Activated CD4-positive, CD25-positive, alpha-beta regulatory T cell (primary cell): ENCODE measurements at regions not wholly inside any gene's neighbourhood (a gene's known extent, or its start where the extent isn't known, plus 50 kb on each side); places are given as distances from the start of the nearest gene placed in this dataset.
"Not testable (repeated sequence)": the region's sequence is repeated elsewhere in the genome, so short reads cannot be mapped to it uniquely, and the experiment has no call there.

Experiments used
- DNase-seq, 4 experiments: peaks; one replicate each; lab custom pipeline; 2025; lab: John Stamatoyannopoulos, UW

GRCh38 chr5:96320797-96321196 lies 112.3 kb downstream of the PCSK1 start:
- DNase-seq, result no peak

GRCh38 chr5:96319981-96320739 lies 112.9 kb downstream of the PCSK1 start:
- not testable (repeated sequence) for DNase-seq

- DNase-seq, result no peak
Measured at GRCh38 chr5:96318569-96319110, 114.4 kb downstream of the PCSK1 start.

GRCh38 chr5:96317945-96318344 lies 115.1 kb downstream of the PCSK1 start:
- no peak for DNase-seq

- DNase-seq, result no peak
Measured at GRCh38 chr5:96316487-96316886, 116.6 kb downstream of the PCSK1 start.

GRCh38 chr5:96316017-96316416 lies 117.0 kb downstream of the PCSK1 start:
- no peak for DNase-seq

DNA sequence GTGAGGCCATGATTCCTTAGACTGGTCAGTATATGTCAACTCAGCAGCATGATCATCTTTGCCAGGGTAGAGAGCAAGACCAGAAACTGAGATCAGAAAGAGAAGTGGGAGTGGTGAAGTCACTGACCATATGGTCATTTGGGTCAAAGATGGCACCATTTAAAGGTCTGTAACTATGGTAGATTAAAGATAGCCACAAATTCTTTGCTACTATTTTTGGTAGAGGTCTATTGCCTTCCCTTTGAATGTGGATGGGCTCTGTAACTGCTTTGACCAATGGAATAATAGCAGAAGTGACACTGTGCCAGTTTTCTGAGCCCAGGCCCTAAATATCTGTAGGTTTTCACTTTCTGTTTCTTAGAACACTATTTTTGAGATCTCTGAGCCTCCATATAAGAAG lies 117.6 kb downstream of the PCSK1 start:
- DNase-seq, result no peak

GRCh38 chr5:96312383-96312782 lies 120.7 kb downstream of the PCSK1 start:
- DNase-seq, result no peak

- DNase-seq, result not testable (repeated sequence)
Measured at GRCh38 chr5:96307047-96307446, 126.0 kb downstream of the PCSK1 start.

DNA sequence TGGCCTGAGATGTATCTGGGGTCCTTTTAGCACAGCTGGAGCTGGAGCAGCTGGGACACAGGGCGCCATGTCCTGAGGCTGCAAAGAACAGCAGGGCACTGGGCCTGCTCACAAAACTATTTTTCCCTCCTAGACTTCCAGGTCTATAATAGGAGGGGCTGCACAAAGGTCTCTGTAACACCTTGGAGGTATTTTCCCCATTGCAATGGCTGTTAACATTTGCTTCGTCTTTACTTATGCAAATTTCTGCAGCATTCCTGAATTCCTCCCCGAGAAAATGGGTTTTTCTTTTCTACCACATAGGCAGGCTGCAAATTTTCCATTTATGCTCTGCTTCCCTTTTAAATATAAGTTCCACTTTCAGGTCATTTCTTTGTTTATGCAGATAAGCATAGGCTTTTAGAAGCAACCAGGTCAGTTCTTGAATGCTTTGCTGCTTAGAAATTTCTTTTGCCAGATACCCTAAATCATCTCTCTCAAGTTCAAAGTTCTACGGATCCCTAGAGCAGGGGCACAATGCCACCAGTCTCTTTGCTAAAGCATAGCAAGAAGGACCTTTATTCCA lies 130.8 kb downstream of the PCSK1 start:
- no peak for DNase-seq

- DNase-seq, result no peak
Measured at GRCh38 chr5:96300976-96301375, 132.1 kb downstream of the PCSK1 start.

DNA sequence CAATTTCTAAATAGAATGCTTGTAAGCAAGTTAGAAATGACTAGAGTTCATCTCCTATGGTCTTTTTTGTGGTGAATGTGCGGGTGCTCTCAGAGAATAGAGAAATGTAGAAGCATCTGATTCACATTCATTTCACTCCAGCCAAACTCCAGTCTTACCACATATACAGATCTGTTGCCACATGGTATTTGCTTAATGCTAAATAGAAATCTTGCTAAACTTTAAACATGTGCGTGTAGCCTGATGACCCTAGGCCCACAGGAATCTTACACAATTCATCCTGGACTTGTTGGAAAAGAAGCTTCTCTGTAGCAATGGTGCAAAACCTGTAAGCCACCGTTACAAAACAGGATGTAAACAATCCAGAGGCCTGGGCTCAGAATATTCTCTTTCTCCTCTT lies 135.2 kb downstream of the PCSK1 start:
- DNase-seq, result no peak

DNA sequence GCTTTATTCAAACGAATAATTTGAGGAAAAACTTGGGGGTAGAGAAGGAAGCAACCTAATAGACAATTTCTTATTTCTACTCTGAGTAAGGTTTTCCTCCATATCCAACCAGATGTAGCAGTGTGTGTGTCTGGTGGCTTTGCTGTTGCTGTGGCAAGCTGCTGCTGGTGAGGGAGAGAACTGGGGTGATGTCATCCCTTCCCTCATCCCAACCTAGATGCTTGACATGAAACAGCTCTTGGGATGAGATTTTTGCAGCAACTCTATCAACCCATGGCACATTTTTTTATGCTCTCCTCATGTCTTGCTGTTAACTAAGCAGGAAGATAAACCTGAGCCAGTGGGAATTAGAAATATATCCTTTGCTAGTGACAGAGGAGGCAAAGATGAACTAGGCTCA lies 135.8 kb downstream of the PCSK1 start:
- no peak for DNase-seq

DNA sequence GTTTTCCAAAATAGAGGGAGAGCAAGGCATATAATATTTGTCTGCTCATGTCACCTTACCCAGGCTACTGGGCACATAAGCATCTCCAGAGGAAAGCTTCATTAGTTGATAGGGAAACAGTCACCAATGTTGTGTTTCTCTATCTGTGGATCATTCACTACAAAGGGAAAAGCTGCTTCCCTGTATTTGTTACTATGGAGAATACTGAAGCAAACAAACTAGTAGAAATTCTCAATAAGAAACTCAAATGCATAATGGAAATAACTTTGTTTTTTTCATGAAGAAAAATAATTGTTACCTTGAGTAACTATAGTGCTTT lies 138.2 kb downstream of the PCSK1 start:
- DNase-seq, result no peak

- DNase-seq, result no peak
Measured at GRCh38 chr5:96293966-96294883, 138.8 kb downstream of the PCSK1 start.

- DNase-seq, result no peak
Measured at GRCh38 chr5:96292582-96293247, 140.3 kb downstream of the PCSK1 start.

- not testable (repeated sequence) for DNase-seq
Measured at GRCh38 chr5:96289287-96289686, 143.8 kb downstream of the PCSK1 start.

GRCh38 chr5:96288845-96289185 lies 144.2 kb downstream of the PCSK1 start:
- DNase-seq, result no peak

DNA sequence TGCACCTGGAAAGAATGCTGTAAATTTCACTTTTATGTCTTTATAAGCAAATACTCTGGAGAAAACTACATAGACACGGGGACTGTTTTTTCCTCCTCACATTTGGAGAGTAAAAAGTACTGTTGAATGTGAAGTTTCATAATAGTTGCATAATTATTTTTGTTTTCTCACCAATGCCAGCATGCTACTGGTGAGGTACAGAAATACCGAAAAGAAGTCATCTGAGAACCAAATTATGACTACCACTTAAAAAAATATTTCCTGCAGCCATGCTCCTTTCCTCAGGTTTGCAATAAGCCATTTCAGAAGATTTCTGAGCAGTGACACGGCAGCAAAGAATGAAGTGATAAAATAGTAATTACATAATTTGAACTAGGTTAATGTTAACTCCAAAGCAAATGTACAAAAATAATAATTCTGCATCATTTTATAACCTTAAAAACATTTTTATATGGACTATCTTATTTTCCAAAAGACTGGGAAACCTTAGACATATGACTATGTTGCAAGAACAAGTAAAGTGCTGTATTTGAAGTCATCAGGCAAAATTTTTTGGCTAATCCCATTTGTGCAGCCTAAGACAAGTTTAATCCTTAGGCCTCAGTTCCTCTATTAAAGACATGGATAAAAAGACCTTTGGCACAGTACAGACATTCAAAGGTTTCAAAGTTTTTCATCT lies 144.7 kb downstream of the PCSK1 start:
- DNase-seq, result no peak

- DNase-seq, result no peak
Measured at GRCh38 chr5:96287136-96287535, 145.9 kb downstream of the PCSK1 start.

DNA sequence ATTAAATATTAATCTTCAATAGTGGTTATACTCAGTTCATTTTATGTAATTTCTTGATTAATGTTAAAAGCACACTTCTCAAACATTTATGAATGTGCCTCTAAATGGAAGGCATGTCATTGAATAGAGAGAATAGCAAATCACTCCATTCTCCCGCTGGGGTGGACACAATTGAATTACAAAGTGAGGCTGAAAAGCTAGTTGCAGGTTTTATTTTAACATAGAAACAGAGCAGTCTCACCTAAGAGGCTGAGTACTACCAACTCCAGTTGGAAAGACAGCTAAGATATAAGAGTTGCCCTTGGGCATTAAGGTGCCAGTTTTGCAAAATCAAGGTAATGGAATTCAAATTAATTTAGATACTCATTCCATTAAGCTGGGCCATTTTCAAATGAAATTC lies 147.2 kb downstream of the PCSK1 start:
- no peak for DNase-seq
